ENCODE measurements at regions not wholly inside any gene's neighbourhood (a gene's known extent, or its start where the extent isn't known, plus 50 kb on each side); places are given as distances from the start of the nearest gene placed in this dataset.
"Not testable (repeated sequence)": the region's sequence is repeated elsewhere in the genome, so short reads cannot be mapped to it uniquely, and the experiment has no call there.

DNA sequence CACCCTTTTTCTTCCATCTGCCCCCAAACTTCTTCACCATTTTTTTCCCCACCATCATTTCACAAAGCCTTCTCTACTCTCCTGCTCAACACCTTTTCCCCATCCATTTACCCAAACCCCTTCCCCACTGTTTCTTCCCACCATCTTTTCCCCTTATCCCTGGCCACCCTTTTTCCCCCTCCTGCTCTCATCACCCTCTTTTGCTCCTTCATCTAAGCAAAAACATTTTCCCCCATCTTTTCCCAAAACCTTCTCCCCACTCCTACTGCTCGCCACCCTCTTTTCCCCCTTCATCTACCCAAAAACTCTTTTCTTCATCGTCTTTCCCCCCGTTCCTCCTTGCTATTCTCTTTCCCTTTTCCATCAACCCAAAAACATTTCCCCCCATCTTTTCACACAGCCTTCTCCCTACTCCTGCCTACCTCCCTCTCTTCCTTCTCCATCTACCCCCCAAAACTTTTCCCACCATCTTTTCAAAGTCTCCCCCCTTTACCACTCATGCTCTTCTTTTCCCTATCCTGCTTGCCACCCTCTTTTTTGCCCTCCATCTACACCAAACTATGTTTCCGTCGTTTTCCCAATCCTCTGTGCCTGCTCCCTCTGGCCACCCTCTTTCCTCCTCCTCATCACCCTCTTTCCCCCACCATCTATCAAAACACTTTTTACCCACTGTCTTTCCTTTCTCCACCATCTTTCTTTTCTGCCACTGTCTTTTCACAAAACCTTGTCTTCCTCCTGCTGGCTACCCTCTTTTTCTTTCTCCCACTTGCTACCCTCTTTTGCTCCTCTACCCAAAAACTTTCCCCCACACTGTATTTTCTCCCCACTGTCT, 205.8 kb upstream of the WSB1 start:
- Histone ChIP-seq H3K36me3 (ENCODE audit: control insufficient read depth in 1 of 2, insufficient read depth in 2 of 2, low read length in 1 of 2) (no peaks in the 10 kb centered on the region), H3K27ac (ENCODE audit: low read depth in 1 of 2, low read length in 2 of 2) (no peak overlapping the region), H3K4me3 (ENCODE audit: low read length in 2 of 2) (no peak overlapping the region), H3K4me1 (ENCODE audit: control insufficient read depth in 1 of 2, insufficient read depth in 2 of 2, low read length in 2 of 2) (no peaks in the 10 kb centered on the region), H3K9me3 (ENCODE audit: control insufficient read depth, low read length) (no peaks in the 10 kb centered on the region), H3K27me3 (ENCODE audit: control insufficient read depth in 1 of 2, insufficient read depth in 2 of 2, low read length in 1 of 2) (no peaks in the 10 kb centered on the region)
- no peak for ATAC-seq (ENCODE audit: low FRiP score)
- 61 to 73% methylated on average over 5 of the region's 5 CpGs for WGBS, 2 donors
- DNase-seq = no peak
- intact Hi-C loops (cut with DNase I) = no loop called here

GRCh38 chr17:27088767-27089078, 205.2 kb upstream of the WSB1 start:
- Histone ChIP-seq H3K9me3 (ENCODE audit: control insufficient read depth, low read length) (no peaks in the 10 kb centered on the region), H3K36me3 (ENCODE audit: control insufficient read depth in 1 of 2, insufficient read depth in 2 of 2, low read length in 1 of 2) (no peaks in the 10 kb centered on the region), H3K27ac (ENCODE audit: low read depth in 1 of 2, low read length in 2 of 2) (no peak overlapping the region), H3K4me3 (ENCODE audit: low read length in 2 of 2) (no peak overlapping the region), H3K27me3 (ENCODE audit: control insufficient read depth in 1 of 2, insufficient read depth in 2 of 2, low read length in 1 of 2) (no peaks in the 10 kb centered on the region), H3K4me1 (ENCODE audit: control insufficient read depth in 1 of 2, insufficient read depth in 2 of 2, low read length in 2 of 2) (no peaks in the 10 kb centered on the region)
- no peak for ATAC-seq (ENCODE audit: low FRiP score)
- WGBS, 2 donors = 56 to 58% methylated on average over 8 of the region's 8 CpGs
- no peak for DNase-seq
- intact Hi-C loops (cut with DNase I) = no loop called here

- H3K27me3 ChIP-seq (ENCODE audit: control insufficient read depth in 1 of 2, insufficient read depth in 2 of 2, low read length in 1 of 2); H3K27ac ChIP-seq (ENCODE audit: low read depth in 1 of 2, low read length in 2 of 2); H3K9me3 ChIP-seq (ENCODE audit: control insufficient read depth, low read length); H3K4me3 ChIP-seq (ENCODE audit: low read length in 2 of 2); H3K4me1 ChIP-seq (ENCODE audit: control insufficient read depth in 1 of 2, insufficient read depth in 2 of 2, low read length in 2 of 2); H3K36me3 ChIP-seq (ENCODE audit: control insufficient read depth in 1 of 2, insufficient read depth in 2 of 2, low read length in 1 of 2); ATAC-seq (ENCODE audit: low FRiP score); intact Hi-C loops (cut with DNase I); DNase-seq: not testable (repeated sequence)
- 60 to 63% methylated on average over 29 of the region's 29 CpGs for WGBS, 2 donors
Observed at GRCh38 chr17:27089079-27089928, 204.6 kb upstream of the WSB1 start.

GRCh38 chr17:27089929-27090247, 204.0 kb upstream of the WSB1 start:
- H3K9me3 ChIP-seq (ENCODE audit: control insufficient read depth, low read length) = no peaks in the 10 kb centered on the region
- intact Hi-C loops (cut with DNase I) = no loop called here
- H3K27me3 ChIP-seq (ENCODE audit: control insufficient read depth in 1 of 2, insufficient read depth in 2 of 2, low read length in 1 of 2) = no peaks in the 10 kb centered on the region
- H3K4me1 ChIP-seq (ENCODE audit: control insufficient read depth in 1 of 2, insufficient read depth in 2 of 2, low read length in 2 of 2) = no peaks in the 10 kb centered on the region
- H3K36me3 ChIP-seq (ENCODE audit: control insufficient read depth in 1 of 2, insufficient read depth in 2 of 2, low read length in 1 of 2) = no peaks in the 10 kb centered on the region
- 88 to 100% methylated on average over 1 of the region's 1 CpG for WGBS, 2 donors
- ATAC-seq (ENCODE audit: low FRiP score) (no peak), DNase-seq (no peak)
- no peak overlapping the region for H3K4me3 ChIP-seq (ENCODE audit: low read length in 2 of 2)
- H3K27ac ChIP-seq (ENCODE audit: low read depth in 1 of 2, low read length in 2 of 2) = no peak overlapping the region

- H3K36me3 ChIP-seq (ENCODE audit: control insufficient read depth in 1 of 2, insufficient read depth in 2 of 2, low read length in 1 of 2); H3K4me3 ChIP-seq (ENCODE audit: low read length in 2 of 2); DNase-seq; H3K27me3 ChIP-seq (ENCODE audit: control insufficient read depth in 1 of 2, insufficient read depth in 2 of 2, low read length in 1 of 2); ATAC-seq (ENCODE audit: low FRiP score); H3K4me1 ChIP-seq (ENCODE audit: control insufficient read depth in 1 of 2, insufficient read depth in 2 of 2, low read length in 2 of 2); H3K27ac ChIP-seq (ENCODE audit: low read depth in 1 of 2, low read length in 2 of 2); H3K9me3 ChIP-seq (ENCODE audit: control insufficient read depth, low read length); intact Hi-C loops (cut with DNase I): not testable (repeated sequence)
- WGBS, 2 donors = 82 to 86% methylated on average over 10 of the region's 10 CpGs
Observed at GRCh38 chr17:27090450-27091042, 203.4 kb upstream of the WSB1 start.

GRCh38 chr17:27091043-27091497, 202.8 kb upstream of the WSB1 start:
- Histone ChIP-seq H3K36me3 (ENCODE audit: control insufficient read depth in 1 of 2, insufficient read depth in 2 of 2, low read length in 1 of 2) (no peaks in the 10 kb centered on the region), H3K4me1 (ENCODE audit: control insufficient read depth in 1 of 2, insufficient read depth in 2 of 2, low read length in 2 of 2) (no peaks in the 10 kb centered on the region), H3K9me3 (ENCODE audit: control insufficient read depth, low read length) (no peaks in the 10 kb centered on the region), H3K4me3 (ENCODE audit: low read length in 2 of 2) (no peak overlapping the region), H3K27me3 (ENCODE audit: control insufficient read depth in 1 of 2, insufficient read depth in 2 of 2, low read length in 1 of 2) (no peaks in the 10 kb centered on the region), H3K27ac (ENCODE audit: low read depth in 1 of 2, low read length in 2 of 2) (no peak overlapping the region)
- intact Hi-C loops (cut with DNase I) = no loop called here
- DNase-seq = no peak
- ATAC-seq (ENCODE audit: low FRiP score) = no peak
- 85% methylated on average over 11 of the region's 11 CpGs for WGBS, 2 donors

DNA sequence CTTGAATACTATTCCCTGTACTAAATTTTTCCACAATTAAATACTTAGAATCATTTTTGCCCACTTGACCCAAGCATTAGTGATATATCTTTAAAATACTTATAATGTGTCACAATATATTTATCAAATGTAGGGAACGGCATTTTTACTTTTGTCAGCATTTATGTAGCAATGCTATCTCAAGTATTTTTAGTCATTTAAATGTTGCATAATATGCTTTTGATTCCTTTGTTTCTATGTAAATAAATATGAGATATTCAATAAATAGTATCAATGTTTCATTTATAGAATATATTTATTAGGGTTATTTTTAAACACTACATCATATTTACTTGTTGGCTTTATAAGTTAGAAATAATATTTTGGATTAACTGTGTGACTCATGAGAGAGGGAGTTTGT, 199.7 kb upstream of the WSB1 start:
- DNase-seq; H3K9me3 ChIP-seq (ENCODE audit: control insufficient read depth, low read length); H3K36me3 ChIP-seq (ENCODE audit: control insufficient read depth in 1 of 2, insufficient read depth in 2 of 2, low read length in 1 of 2); H3K27me3 ChIP-seq (ENCODE audit: control insufficient read depth in 1 of 2, insufficient read depth in 2 of 2, low read length in 1 of 2); intact Hi-C loops (cut with DNase I); H3K4me3 ChIP-seq (ENCODE audit: low read length in 2 of 2); H3K27ac ChIP-seq (ENCODE audit: low read depth in 1 of 2, low read length in 2 of 2); ATAC-seq (ENCODE audit: low FRiP score); H3K4me1 ChIP-seq (ENCODE audit: control insufficient read depth in 1 of 2, insufficient read depth in 2 of 2, low read length in 2 of 2): not testable (repeated sequence)
- WGBS, 2 donors = 81 to 83% methylated on average over 1 of the region's 1 CpG

DNA sequence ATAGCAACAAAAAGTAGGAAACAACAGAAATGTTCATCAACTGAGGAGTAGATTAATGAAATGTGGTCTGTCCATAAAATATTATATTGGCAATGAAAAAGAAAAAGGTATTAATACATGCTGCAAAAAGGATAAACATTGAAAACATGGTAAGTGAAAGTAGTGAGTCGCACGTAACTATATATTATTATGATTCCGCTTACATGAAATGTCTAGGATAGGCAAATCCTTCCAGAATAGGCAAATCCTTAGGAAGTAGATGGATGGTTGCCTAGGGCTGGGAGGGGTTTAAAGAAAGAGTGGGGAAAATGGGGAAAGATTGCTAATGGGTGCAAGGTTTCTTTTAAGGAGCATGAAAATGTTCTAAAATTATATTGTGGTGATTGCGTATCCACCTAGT, 198.1 kb upstream of the WSB1 start:
- WGBS, 2 donors = 92 to 95% methylated on average over 4 of the region's 4 CpGs
- ATAC-seq (ENCODE audit: low FRiP score); H3K4me3 ChIP-seq (ENCODE audit: low read length in 2 of 2); H3K27me3 ChIP-seq (ENCODE audit: control insufficient read depth in 1 of 2, insufficient read depth in 2 of 2, low read length in 1 of 2); H3K4me1 ChIP-seq (ENCODE audit: control insufficient read depth in 1 of 2, insufficient read depth in 2 of 2, low read length in 2 of 2); H3K27ac ChIP-seq (ENCODE audit: low read depth in 1 of 2, low read length in 2 of 2); intact Hi-C loops (cut with DNase I); DNase-seq; H3K36me3 ChIP-seq (ENCODE audit: control insufficient read depth in 1 of 2, insufficient read depth in 2 of 2, low read length in 1 of 2); H3K9me3 ChIP-seq (ENCODE audit: control insufficient read depth, low read length): not testable (repeated sequence)

Data from aorta (tissue), 5 donors.